NCI-H1105 treated with DMSO at 0.1 percent for 48 hours (cell line): ENCODE measurements at regions not wholly inside any gene's neighbourhood (a gene's known extent, or its start where the extent isn't known, plus 50 kb on each side); places are given as distances from the start of the nearest gene placed in this dataset.
"Not testable (repeated sequence)": the region's sequence is repeated elsewhere in the genome, so short reads cannot be mapped to it uniquely, and the experiment has no call there.

ENCODE experiments used
- DNase-seq: peaks from one replicate; lab custom pipeline; 2025; lab: John Stamatoyannopoulos, UW

- no peak for DNase-seq
These were observed 811.3 kb downstream of the DHX35 start for GRCh38 chr20:39773380-39774000.

- DNase-seq, result no peak
These were observed 805.2 kb downstream of the DHX35 start for GRCh38 chr20:39767352-39767751.

GRCh38 chr20:39766333-39766732 is 804.2 kb downstream of the DHX35 start:
- DNase-seq, result no peak

- no peak for DNase-seq
These were observed 800.6 kb downstream of the DHX35 start for GRCh38 chr20:39762716-39763115.

GRCh38 chr20:39758876-39759275 is 796.7 kb downstream of the DHX35 start:
- no peak for DNase-seq

GRCh38 chr20:39756828-39757227 is 794.7 kb downstream of the DHX35 start:
- DNase-seq, result no peak

GRCh38 chr20:39756369-39756768 is 794.2 kb downstream of the DHX35 start:
- DNase-seq, result no peak

- DNase-seq, result no peak
These were observed 790.2 kb downstream of the DHX35 start for GRCh38 chr20:39752262-39752876.

- DNase-seq, result no peak
These were observed 789.5 kb downstream of the DHX35 start for GRCh38 chr20:39751557-39752137.

GRCh38 chr20:39745380-39745779 is 783.2 kb downstream of the DHX35 start:
- peak; percentile 10 for DNase-seq

GRCh38 chr20:39738651-39739050 is 776.5 kb downstream of the DHX35 start:
- no peak for DNase-seq

- DNase-seq, result peak; percentile 22
These were observed 774.5 kb downstream of the DHX35 start for GRCh38 chr20:39736434-39737327.

GRCh38 chr20:39725513-39725912 is 763.4 kb downstream of the DHX35 start:
- DNase-seq, result not testable (repeated sequence)

GRCh38 chr20:39719293-39719692 is 757.1 kb downstream of the DHX35 start:
- DNase-seq, result no peak

- DNase-seq, result no peak
These were observed 755.8 kb downstream of the DHX35 start for GRCh38 chr20:39717936-39718335.

GRCh38 chr20:39716796-39717341 is 754.7 kb downstream of the DHX35 start:
- DNase-seq, result no peak

- no peak for DNase-seq
These were observed 751.1 kb downstream of the DHX35 start for GRCh38 chr20:39713076-39713840.

GRCh38 chr20:39706184-39706663 is 744.1 kb downstream of the DHX35 start:
- DNase-seq, result peak; percentile 88

GRCh38 chr20:39705032-39705431 is 742.9 kb downstream of the DHX35 start:
- DNase-seq, result no peak

- not testable (repeated sequence) for DNase-seq
These were observed 741.2 kb downstream of the DHX35 start for GRCh38 chr20:39703357-39703756.

- no peak for DNase-seq
These were observed 740.7 kb downstream of the DHX35 start for GRCh38 chr20:39702701-39703349.
